Neural cell (in vitro differentiated cells): ENCODE measurements at regions not wholly inside any gene's neighbourhood (a gene's known extent, or its start where the extent isn't known, plus 50 kb on each side); places are given as distances from the start of the nearest gene placed in this dataset.

ENCODE experiments used
- H2AFZ ChIP-seq: fragments of 200-600, 300-800 bp; sonication (generic), shearing (Covaris generic); 2 replicates; pipeline ENCODE4 v1.6.0; 2014; ENCODE audit warnings: low read depth, mild to moderate bottlenecking, antibody characterized with exemption, low read length, moderate library complexity
- H3F3A ChIP-seq: fragments of 200-600 bp; shearing (Covaris generic); 2 replicates; pipeline ENCODE4 v1.6.1; 2016; ENCODE audit warnings: mild to moderate bottlenecking, moderate library complexity, mixed read lengths, antibody characterized with exemption, low read length; ENCODE audit not compliant: insufficient read depth, poor library complexity, severe bottlenecking
- H3K27ac ChIP-seq: fragments of 200-600, 300-800 bp; sonication (generic), shearing (Covaris generic); 2 replicates; pipeline ENCODE4 v1.5.1; 2014; ENCODE audit warnings: mild to moderate bottlenecking, low read length, moderate library complexity
- H3K27me3 ChIP-seq: fragments of 300-800, 200-600 bp; sonication (generic), shearing (Covaris generic); 2 replicates; pipeline ENCODE4 v1.6.0; 2014; ENCODE audit warnings: mild to moderate bottlenecking, low read depth, low read length, moderate library complexity; ENCODE audit not compliant: insufficient read depth
- H3K36me3 ChIP-seq: fragments of 300-800, 200-600 bp; sonication (generic), shearing (Covaris generic); 2 replicates; pipeline ENCODE4 v1.5.1; 2014; ENCODE audit warnings: mild to moderate bottlenecking, antibody characterized with exemption, low read length, moderate library complexity; ENCODE audit not compliant: insufficient read depth
- H3K4me2 ChIP-seq: fragments of 300-800, 200-600 bp; sonication (generic), shearing (Covaris generic); 2 replicates; pipeline ENCODE4 v1.6.0; 2014; ENCODE audit warnings: mild to moderate bottlenecking, low read length
- H3K4me3 ChIP-seq: fragments of 300-800, 200-600 bp; sonication (generic), shearing (Covaris generic); 2 replicates; pipeline ENCODE4 v1.5.1; 2014; ENCODE audit warnings: mild to moderate bottlenecking, low read length, moderate library complexity
- H3K79me2 ChIP-seq: fragments of 200-600 bp; shearing (Covaris generic); replicated peaks from 2 replicates; pipeline ENCODE4 v1.6.0; 2014; ENCODE audit warnings: mild to moderate bottlenecking, low read length, moderate library complexity; ENCODE audit not compliant: insufficient read depth
- H3K9ac ChIP-seq: fragments of 300-800, 200-600 bp; sonication (generic), shearing (Covaris generic); 2 replicates; pipeline ENCODE4 v1.6.1; 2016; ENCODE audit warnings: mild to moderate bottlenecking, low read length, mixed read lengths
- H3K9me2 ChIP-seq: fragments of 200-600 bp; shearing (Covaris generic); 2 replicates; pipeline ENCODE4 v1.6.1; 2016; ENCODE audit warnings: mild to moderate bottlenecking, low read length, mixed read lengths; ENCODE audit not compliant: insufficient read depth
- H3K9me3 ChIP-seq: fragments of 200-600, 300-800 bp; sonication (generic), shearing (Covaris generic); 2 replicates; pipeline ENCODE4 v1.6.1; 2016; ENCODE audit warnings: mild to moderate bottlenecking, mixed run types, low read length, moderate library complexity, mixed read lengths
- H4K20me1 ChIP-seq: fragments of 200-600 bp; shearing (Covaris generic); 2 replicates; pipeline ENCODE4 v1.6.1; 2016; ENCODE audit warnings: mild to moderate bottlenecking, mixed run types; ENCODE audit not compliant: insufficient read depth
- CTCF ChIP-seq: fragments of 450-650 bp; IDR thresholded peaks from 2 replicates; pipeline ENCODE4 v1.5.1; 2014; ENCODE audit warnings: antibody characterized with exemption, mild to moderate bottlenecking, moderate library complexity; ENCODE audit not compliant: poor library complexity, severe bottlenecking
- EP300 ChIP-seq: fragments of 450-650 bp; conservative IDR thresholded peaks from 2 replicates; pipeline ENCODE4 v1.6.1; 2014; ENCODE audit warnings: antibody characterized with exemption, mild to moderate bottlenecking, moderate library complexity; ENCODE audit not compliant: poor library complexity, severe bottlenecking
- EZH2 ChIP-seq: fragments of 200-600, 300-800 bp; shearing (Covaris generic), sonication (generic); IDR thresholded peaks from 2 replicates; pipeline ENCODE4 v1.6.1; 2014; ENCODE audit warnings: antibody characterized with exemption, low read length, borderline replicate concordance, mild to moderate bottlenecking; ENCODE audit not compliant: insufficient read depth, poor library complexity, severe bottlenecking
- MXI1 ChIP-seq: fragments of 450-650 bp; conservative IDR thresholded peaks from 2 replicates; pipeline ENCODE4 v1.6.1; 2014; ENCODE audit warnings: antibody characterized with exemption, mild to moderate bottlenecking; ENCODE audit not compliant: poor library complexity, severe bottlenecking
- POLR2AphosphoS5 ChIP-seq: IDR thresholded peaks from 2 replicates; pipeline ENCODE4 v1.6.1; 2012
- RAD21 ChIP-seq: fragments of 450-650 bp; conservative IDR thresholded peaks from 2 replicates; pipeline ENCODE4 v1.6.1; 2014; ENCODE audit warnings: antibody characterized with exemption, mild to moderate bottlenecking, moderate library complexity
- SMC3 ChIP-seq: fragments of 450-650 bp; conservative IDR thresholded peaks from 2 replicates; pipeline ENCODE4 v1.6.1; 2014; ENCODE audit warnings: antibody characterized with exemption, mild to moderate bottlenecking, moderate library complexity; ENCODE audit not compliant: poor library complexity
- TAF1 ChIP-seq: IDR thresholded peaks from 2 replicates; pipeline ENCODE4 v1.6.1; 2012; ENCODE audit warnings: low read depth
- TF ChIP-seq, protein P1 (sequence below): IDR thresholded peaks from 2 replicates; pipeline ENCODE4 v1.6.1; 2012; ENCODE audit warnings: borderline replicate concordance

GRCh38 chr4:151853034-151853433 is 92.2 kb upstream of the GATB start:
- H2AFZ ChIP-seq, result no peak overlapping the region
- no peak overlapping the region for H3K4me2 ChIP-seq
- TF ChIP-seq CTCF (no peak), SMC3 (no peak), EP300 (no peak), EZH2 (no peak), TAF1 (no peak)
- TF ChIP-seq, protein P1, sequence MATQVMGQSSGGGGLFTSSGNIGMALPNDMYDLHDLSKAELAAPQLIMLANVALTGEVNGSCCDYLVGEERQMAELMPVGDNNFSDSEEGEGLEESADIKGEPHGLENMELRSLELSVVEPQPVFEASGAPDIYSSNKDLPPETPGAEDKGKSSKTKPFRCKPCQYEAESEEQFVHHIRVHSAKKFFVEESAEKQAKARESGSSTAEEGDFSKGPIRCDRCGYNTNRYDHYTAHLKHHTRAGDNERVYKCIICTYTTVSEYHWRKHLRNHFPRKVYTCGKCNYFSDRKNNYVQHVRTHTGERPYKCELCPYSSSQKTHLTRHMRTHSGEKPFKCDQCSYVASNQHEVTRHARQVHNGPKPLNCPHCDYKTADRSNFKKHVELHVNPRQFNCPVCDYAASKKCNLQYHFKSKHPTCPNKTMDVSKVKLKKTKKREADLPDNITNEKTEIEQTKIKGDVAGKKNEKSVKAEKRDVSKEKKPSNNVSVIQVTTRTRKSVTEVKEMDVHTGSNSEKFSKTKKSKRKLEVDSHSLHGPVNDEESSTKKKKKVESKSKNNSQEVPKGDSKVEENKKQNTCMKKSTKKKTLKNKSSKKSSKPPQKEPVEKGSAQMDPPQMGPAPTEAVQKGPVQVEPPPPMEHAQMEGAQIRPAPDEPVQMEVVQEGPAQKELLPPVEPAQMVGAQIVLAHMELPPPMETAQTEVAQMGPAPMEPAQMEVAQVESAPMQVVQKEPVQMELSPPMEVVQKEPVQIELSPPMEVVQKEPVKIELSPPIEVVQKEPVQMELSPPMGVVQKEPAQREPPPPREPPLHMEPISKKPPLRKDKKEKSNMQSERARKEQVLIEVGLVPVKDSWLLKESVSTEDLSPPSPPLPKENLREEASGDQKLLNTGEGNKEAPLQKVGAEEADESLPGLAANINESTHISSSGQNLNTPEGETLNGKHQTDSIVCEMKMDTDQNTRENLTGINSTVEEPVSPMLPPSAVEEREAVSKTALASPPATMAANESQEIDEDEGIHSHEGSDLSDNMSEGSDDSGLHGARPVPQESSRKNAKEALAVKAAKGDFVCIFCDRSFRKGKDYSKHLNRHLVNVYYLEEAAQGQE, result no peak
- H3K27me3 ChIP-seq, result no peaks in the 10 kb centered on the region
- H3K27ac ChIP-seq, result no peak overlapping the region
- no peaks in the 10 kb centered on the region for H4K20me1 ChIP-seq
- no peaks in the 10 kb centered on the region for H3K36me3 ChIP-seq
- no peaks in the 10 kb centered on the region for H3K9me2 ChIP-seq
- no peak overlapping the region for H3K9ac ChIP-seq
- H3K4me3 ChIP-seq, result no peak overlapping the region
- H3K9me3 ChIP-seq, result no peaks in the 10 kb centered on the region
- no peaks in the 10 kb centered on the region for H3F3A ChIP-seq
- H3K79me2 ChIP-seq, result no peaks in the 10 kb centered on the region

DNA sequence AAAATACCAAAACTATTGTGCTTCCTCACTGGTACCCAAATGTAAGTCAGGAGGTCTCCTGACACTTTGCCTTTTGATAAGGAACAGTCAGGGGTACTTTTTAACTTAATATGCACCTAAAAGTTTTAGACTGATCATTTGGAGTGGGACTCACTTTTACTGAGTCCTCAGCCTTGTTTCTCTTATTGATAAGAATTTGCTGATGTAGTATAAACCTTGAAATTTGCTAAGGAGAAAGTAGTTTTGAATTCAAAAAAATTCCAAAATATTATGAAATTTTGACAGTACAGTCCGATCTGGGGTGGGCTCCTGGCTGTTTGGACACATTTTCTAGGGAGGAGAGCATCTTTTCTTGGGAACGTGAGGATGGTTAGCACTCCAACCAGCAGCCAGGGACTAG is 91.4 kb upstream of the GATB start:
- Histone ChIP-seq H4K20me1 (no peaks in the 10 kb centered on the region), H3K4me2 (no peak overlapping the region), H2AFZ (no peak overlapping the region), H3K36me3 (no peaks in the 10 kb centered on the region), H3K27ac (no peak overlapping the region), H3K9me2 (no peaks in the 10 kb centered on the region), H3K4me3 (no peak overlapping the region), H3K79me2 (no peaks in the 10 kb centered on the region), H3K9ac (no peak overlapping the region), H3F3A (no peaks in the 10 kb centered on the region), H3K27me3 (no peaks in the 10 kb centered on the region), H3K9me3 (no peaks in the 10 kb centered on the region)
- no peak for TF ChIP-seq TAF1
- TF ChIP-seq CTCF, result no peak
- TF ChIP-seq MXI1, result no peak
- no peak for TF ChIP-seq EP300
- TF ChIP-seq SMC3, result no peak
- TF ChIP-seq, protein P1, result no peak
- TF ChIP-seq EZH2, result no peak
- TF ChIP-seq POLR2AphosphoS5, result no peak
- TF ChIP-seq RAD21, result no peak
